NCI-H1105 treated with DMSO at 0.1 percent for 48 hours (cell line): ENCODE measurements at regions not wholly inside any gene's neighbourhood (a gene's known extent, or its start where the extent isn't known, plus 50 kb on each side); places are given as distances from the start of the nearest gene placed in this dataset.

Experiments
- DNase-seq: peaks from one replicate; lab custom pipeline; 2025; lab: John Stamatoyannopoulos, UW

DNA sequence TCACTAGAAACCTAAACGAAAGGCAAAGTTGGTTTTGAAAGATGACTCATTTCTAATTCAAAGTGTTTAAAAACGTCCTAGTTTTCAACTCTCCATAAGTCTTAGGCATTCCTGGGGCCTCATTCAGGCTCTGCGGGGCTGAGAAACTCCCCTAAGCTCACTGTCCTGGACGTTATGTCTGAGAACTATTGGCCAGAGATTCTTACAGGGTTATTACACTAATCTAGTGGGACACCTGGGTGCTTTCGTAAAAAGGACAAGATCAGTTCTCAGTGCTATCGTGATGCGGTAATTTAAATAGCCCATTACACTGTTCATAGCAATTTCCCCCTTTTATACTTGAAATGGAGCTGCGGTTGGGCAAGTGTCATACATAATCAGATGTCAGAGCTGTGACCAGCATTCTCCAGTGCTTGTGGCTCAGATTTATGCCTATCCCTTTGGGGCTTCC lies 280.9 kb downstream of the QKI start:
- no peak for DNase-seq

DNA sequence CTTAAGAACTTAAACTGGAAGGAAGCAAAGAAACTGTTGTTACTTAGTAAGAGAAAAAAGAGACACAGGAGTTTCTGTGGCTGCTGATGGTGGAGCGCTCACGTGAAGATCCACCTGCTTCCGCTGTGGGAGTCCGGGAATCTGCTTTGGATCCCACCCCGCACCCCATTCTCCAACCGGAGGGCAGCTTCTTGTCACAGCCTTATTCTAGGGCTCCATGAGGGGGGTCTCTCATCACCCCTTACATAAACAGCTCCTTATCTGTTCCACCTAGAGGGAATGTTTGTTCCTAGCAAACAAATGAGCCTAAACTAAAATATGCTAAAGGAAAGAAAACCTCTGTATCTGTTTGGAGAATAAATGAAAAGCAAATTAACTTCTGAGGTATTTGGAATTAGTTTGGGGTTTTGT lies 280.5 kb downstream of the QKI start:
- DNase-seq: no peak

DNA sequence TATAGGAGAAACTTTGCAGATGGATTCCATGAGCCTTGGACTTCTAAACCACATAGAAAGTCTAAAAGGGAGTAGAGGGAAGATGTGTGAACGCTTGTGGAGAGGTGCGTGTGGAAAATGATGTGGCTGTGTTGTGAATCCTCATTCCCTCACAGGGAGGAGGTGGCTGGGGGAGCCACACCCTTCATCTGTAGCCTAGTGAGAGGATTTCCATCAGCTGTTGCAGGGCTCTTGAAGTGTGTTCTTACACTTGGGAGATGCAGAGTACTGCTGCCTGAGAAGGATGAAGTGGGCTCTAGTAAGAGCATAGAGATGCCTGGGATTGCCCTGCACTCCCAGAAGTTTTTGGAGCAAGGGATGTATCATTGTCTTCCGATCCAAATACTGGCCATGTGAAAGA lies 279.6 kb downstream of the QKI start:
- DNase-seq: no peak

DNA sequence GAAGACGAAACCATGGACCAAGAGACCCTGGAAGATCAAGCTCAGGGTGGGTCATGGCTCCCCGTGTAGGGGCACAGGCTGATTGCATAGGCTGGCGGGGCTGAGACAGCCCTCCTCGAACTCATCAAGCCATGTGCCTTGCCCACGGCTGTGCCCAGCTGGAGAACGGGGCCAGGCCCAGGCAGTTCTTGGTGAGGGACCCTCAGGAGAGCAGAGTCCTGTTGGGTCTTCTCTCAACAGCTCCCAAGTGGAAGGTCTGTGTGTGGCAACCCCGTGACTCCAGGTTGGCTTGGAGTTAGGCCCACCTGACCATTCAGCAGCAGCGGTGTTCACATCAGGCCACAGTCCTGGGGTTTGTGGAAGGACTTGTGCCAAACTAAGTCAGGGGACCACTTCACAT lies 276.5 kb downstream of the QKI start:
- no peak for DNase-seq

DNA sequence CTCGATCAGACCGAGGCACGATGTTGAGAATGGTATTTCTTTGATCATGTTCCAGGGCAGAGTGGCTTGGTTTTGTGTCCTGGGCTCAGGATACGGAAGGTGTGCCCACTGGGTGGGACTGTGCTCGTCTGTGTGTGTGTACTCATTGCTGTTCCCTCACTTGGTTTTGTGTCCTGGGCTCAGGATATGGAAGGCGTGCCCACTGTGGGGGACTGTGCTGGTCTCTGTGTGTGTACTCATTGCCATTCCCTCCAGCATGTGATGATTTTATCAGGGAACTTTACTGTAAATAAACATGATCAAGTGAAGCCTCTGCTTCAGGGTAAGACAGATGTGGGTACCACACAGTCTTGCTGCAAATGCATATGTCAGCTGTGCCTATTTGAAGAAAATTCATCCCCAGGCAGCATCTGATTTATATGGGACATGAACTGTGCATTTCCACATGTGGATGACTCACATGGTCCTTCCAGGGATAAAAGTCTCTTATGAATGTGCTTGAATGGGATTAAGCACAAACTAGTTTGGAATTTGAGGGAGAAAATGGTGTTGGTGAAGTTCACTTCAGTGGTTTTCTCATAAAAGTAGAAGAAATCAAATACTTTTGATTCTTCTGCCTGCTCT lies 274.3 kb downstream of the QKI start:
- DNase-seq: no peak

DNA sequence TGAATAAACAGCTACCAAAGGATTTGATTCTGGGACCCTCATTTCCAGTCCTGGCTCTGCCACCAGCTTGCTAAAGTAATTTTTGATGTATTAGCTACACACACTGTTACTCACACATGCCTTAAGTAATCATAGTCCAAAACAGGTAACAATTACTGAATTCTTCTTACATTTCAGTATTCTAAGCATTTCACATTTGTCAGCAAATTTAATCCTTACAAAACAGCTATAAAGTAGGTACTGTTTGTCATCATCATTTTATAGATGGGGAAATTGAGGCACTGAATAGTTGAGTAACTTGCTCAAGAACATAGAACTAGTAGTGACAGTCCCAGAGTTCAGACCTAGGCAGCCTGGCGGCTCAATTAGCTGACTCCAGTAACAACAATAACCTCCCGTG lies 272.6 kb downstream of the QKI start:
- no peak for DNase-seq

DNA sequence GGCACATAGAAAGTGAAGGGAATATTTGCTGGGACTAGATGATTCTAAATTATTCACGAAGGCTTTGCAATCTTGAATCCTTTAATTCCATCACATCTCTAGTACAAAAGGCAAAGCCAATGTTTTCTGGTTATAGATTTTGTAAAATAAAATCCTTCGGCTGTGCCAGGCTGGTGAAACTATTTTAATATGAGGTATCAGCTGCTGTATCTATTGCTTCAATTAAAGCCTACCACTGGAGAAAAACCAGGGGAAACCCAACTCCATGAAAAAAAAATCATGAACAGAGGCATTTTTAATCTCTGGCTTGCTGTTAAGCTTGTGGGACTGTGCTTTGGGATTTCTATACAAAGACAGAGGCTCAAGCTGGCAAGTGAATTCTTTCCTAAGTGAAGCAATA lies 271.8 kb downstream of the QKI start:
- DNase-seq: no peak

DNA sequence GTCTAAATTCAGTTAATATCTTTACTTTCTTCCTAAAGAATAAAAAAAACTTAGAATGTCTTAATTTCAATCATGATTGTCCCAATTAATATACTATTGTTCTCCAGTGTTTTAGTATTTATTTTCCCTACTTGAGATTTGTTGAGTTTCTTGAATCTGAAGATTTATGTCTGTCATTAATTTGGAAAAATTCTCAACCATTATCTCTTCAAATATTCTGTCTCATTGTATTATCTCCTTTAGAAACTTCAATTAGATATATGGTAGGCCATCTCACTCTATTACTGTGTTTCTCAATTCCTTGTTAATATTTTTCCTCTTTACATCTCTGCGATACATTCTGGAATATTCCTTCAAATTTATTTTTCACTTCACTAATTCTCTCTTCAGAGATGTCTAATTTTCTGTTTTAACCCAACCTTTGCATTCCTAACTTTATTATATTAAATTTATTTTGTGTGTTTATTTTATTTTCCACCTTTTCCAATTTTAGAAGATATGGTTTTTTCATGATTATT lies 268.6 kb downstream of the QKI start:
- no peak for DNase-seq

DNA sequence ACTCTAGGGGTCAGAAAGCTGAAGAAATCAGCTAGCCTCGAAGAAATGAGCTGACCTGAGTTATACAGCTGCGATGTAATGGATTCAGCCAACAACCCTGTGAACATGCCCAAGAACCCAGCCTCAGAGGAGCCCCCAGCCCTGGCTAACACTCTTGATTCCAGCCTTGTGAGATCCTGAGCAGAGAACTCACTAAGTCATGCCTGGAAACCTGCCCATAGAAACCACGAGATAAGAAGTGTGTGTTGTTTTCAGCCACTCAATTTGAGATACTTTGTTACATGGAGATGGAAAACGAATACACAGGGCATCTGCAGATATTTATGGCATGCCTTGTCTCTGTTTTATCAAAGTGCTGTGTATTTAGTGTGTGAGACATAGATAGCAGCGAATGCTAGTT lies 265.2 kb downstream of the QKI start:
- no peak for DNase-seq

DNA sequence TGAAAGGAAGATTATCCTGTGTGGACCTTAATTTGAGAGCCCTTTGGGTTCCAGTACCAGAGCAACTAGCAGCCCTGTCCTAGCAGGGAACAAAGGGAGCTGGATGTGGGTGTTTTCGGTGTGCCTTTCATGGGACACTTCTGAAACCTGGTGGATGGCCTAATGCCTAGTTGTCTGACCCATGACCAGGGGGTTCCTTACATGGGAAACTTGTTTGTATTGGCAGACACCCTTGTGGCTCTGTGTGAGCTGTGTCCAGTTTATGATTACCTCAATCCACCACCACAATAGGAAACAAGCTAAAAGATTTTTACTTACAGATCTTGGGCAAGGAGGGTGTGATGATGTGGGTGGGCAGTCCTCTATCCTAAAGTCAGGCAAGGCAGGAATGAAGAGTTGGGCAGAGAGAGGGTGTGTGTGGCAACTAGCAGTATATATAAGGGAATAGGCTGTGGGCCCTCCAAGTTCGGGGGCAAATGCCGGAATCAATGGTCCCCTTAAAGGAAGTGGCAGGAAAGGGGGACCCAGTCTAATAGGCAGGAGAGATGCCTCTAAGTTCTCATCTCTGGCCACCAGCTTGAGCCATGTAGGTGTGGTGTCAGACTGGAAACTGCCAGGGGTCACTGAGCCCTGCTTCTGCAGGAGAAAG lies 264.6 kb downstream of the QKI start:
- no peak for DNase-seq

DNA sequence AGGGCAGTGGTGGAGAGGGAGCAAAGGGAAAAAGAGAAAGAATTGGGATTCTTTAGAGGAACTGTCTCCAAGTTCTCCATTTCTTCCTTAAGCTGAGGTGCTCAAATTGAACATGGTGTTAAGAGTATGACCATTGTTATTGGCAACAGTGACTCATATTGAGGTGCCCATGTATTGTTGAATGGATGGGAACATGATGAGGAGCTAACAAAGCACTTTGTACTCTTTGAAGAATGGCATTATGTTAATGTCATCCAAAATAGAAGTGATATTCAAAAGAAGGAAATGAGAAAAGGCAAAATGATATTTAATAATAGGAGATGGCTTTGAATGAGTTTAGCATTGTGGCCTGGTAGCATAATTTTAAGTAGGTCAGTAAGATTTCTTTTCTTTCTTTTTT lies 261.1 kb downstream of the QKI start:
- no peak for DNase-seq

DNA sequence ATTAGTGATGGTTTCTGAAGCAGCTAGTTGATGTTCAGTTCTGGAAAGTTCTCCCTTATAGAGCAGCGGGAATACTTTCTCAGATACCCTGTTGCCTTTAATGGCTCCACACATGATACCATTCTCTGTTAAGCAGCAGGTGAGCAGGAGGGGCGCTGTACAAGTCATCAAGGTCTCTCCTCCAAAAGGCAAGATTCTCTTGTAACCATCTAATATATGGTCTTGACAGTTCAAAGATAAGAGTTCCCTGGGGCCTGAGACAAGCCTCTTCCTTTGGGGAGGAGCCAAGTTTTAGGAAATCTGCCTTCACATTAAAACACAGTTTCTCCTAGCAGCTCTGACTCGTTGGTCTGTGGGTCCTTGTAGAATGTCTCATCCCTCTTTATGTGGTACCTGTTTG lies 258.2 kb downstream of the QKI start:
- no peak for DNase-seq

DNA sequence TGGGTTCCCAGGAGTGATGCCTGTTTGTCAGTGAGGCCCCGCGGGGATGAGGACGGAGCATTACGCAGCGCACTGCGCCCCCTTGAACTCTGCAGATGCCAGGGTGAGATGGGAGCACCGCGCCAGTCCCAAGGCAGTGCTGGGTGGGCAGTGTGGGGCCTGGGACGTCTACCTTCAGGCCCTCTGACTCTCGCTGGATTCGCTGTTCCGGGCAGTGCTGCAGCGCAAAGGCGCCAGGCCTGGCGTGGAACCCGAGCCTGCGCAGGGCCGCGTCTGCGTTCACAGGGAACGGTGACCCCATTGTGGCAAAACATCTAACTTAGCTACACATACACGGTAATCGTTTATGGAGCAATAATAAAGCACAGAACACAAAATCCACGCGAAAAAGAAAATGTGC lies 257.3 kb downstream of the QKI start:
- DNase-seq: no peak

DNA sequence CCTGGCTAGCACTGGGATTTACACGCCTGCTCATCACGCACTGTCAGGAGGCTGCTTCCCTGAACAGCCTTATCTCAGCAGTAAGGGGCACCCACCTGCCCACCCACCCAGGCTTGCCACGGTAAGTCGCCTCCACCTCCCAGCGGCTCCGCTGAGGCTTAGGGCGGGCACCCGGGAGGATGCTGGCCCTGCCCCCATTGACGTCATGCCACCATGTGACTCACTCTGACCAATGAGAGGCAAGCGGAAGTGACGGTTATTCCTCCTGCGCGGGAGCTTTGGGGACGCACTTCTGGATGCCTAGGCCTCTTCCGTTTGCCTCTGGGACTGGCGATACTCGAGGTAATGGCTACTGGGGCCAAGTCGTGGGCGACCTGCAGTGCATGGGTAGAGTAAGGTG lies 256.8 kb downstream of the QKI start:
- no peak for DNase-seq

DNA sequence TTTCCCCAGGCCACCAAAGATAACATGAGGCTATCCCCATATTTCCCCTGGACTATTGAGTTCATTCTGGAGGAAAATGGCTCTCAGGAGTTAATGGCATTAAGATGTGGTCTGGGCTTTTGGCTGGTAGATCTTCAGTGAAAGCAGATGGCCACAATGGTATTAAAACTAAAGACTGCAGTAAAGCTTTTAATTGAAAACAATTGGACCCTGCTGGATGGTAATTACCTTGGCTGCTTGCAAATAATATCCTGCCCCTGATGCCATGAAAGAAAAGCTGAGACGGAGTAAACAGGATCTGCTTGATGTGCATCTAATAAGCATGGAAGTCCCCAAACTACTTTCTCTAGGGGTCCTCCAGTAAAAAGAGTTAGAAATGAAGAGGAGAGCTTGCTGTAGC lies 255.8 kb downstream of the QKI start:
- peak; percentile 16 for DNase-seq

DNA sequence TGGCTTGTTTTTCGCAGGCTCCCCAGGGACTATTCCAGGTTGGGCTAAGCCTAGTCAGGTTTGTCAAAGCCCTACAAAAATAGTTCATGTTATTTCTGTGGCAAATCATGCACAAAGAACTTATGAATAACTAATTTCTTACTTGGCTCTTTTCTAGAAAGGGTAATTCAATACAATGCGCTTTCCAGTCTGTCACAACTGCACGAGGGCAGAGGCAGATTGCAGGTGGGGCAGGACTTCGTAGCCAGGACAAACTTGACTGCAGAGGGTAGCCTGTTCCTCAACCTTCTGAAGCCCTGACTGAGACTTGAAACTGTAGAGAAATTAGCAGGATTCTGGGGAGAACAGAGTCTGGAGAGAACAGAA lies 253.5 kb downstream of the QKI start:
- no peak for DNase-seq

DNA sequence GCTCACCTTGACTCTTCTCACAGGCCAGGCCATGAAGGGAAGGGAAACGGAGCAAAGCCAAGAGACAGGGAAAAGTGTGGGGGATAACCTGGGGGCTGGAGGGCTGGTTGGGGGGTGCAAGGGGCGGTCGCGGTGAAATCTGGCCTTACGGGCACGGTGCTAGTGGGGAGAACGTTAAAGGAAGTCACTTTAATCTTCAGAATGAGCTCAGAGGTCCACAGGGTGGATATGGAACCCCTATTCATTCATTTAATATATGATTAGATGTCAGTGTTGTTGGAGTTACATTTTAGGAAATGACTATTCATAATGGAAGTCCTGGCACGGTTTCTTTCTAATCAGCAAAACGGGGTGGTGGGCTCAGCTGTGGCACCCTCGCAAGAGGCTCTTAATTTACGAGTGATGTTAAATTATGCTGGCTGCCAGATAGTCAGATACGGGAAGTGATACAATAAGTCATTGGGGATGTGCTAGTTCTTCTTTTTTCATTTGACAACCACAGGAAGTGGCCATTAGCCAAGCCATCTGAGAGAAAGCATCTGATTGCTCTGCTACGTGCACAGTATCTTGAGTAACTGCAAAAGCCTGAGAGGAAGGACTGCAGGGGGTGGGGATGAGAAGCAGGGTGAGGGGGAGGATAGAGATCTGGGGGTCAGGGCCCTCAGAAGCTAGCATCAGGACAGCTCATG lies 253.0 kb downstream of the QKI start:
- no peak for DNase-seq

DNA sequence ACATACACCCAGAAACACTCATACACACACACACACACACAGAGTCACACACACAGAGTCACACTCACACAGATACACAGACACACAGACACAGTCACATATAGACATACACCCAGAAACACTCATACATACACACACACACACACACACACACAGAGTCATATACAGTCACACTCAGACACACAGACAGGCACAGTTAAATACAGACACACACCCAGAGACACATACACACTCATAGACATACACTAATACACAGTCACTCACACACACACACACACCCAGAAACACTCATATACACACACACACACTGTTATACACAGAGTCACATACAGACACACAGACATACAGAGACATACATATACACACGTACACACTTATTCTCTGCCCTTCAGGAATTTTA lies 250.9 kb downstream of the QKI start:
- DNase-seq: no peak

DNA sequence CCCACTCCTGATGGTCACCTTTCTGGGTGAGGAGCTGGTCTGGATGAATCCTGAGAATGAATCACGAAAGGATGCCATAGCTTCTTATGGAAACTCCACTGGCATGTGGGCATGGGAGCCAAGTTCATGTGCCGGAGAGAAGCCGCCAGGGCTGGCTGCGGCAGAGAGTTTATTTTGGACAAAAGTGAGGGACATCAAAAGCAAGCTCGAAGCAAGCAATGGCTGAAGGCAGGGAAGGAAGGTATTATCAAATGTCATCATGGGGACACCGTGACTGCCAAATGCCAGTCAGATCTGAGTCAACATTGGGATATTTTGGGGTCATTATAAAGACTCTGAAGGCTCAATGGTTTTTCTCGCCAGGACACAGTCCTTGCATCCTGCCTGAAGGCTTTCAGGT lies 249.1 kb downstream of the QKI start:
- no peak for DNase-seq

DNA sequence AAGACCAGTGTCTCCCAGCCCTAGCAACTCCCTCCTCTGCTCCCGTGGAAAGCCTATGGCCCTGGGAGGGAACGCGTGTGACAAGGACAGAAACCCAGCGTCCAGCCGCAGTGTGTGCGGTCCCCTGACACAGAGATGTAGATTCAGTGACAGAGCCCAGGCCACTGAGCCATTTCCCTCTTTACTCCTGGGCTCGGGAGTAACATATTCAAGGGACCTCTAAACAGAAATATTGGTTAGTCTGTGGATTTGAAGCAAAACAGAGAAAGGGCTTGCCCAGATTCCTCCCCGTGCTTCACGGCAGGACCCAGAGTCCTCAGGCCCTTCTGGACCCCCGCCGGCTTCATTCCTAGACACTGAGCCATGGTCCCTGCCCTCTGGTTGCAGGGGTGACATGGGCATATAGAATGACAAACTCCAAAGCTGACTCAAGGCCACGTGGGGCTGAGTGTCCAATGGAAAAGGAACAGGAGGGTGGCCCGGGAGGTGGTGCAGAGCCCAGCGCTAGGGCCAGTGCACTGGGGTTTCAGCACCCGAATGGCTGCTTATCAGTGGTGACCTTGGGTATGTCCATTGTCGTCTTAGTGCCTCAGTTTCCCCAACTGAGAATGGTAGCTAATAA lies 248.2 kb downstream of the QKI start:
- DNase-seq: no peak

DNA sequence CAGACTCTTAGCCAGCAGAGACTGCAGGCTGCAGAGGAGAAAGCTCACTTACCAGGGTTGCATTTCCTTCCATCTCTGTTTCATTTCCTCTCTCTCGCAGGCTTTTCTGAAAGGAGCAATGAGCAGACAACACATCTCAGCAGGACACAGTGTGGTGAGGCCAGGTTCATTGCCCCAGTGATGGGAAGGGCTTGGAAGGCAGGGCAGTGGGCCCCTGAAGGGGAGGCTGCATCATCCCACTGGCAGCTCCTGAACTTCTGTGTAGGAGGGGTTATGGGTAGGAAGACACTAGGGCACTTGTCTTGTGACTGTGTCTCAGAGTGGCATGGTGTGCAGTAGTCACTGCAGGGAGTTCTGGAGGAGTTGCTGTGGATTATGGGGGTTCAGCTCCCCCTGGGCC lies 246.8 kb downstream of the QKI start:
- DNase-seq: no peak

DNA sequence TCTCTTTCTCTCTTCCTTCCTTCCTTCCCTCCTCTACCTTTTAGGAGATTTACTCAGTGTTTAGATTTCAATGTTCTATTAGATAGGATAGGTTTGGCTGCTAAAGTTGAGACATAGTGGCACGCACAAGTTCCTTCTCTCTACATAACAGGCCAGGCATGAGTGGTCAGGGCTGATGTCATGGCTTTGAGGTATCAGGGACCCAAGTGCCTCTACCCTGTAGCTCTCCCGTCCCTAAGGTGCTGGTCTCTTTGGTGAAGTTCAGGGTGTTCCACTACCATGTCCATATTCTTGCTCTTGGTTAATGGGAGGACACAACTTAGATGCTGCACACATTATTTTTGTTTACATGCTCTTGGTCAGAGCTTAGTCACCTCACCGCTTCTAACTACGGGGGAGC lies 245.3 kb downstream of the QKI start:
- no peak for DNase-seq
